GM23338 (cell line): ENCODE measurements at regions not wholly inside any gene's neighbourhood (a gene's known extent, or its start where the extent isn't known, plus 50 kb on each side); places are given as distances from the start of the nearest gene placed in this dataset.

ENCODE experiments used
- ATAC-seq: fragments of 200-7000 bp; cut with Tn5 transposase; 3 replicates; pipeline ENCODE4 v1.9.1; 2020
- DNase-seq: peaks from one replicate; pipeline ENCODE4 v3.0.0-alpha.2; 2015; ENCODE audit warnings: low spot score
- H2AFZ ChIP-seq: fragments of 200-600 bp; sonication (generic); 2 replicates; pipeline ENCODE4 v1.8.0; 2016; ENCODE audit warnings: antibody characterized with exemption, mild to moderate bottlenecking, moderate library complexity
- H3F3A ChIP-seq: fragments of 200-600 bp; sonication (generic); replicated peaks from 2 replicates; pipeline ENCODE4 v1.8.0; 2017; ENCODE audit warnings: antibody characterized with exemption, mixed run types, low read depth
- H3K27ac ChIP-seq: fragments of 200-600 bp; sonication (generic); 2 replicates; pipeline ENCODE4 v1.6.1; 2016; ENCODE audit warnings: low read depth
- H3K27me3 ChIP-seq: fragments of 200-600 bp; sonication (generic); 2 replicates; pipeline ENCODE4 v1.8.0; 2016; ENCODE audit warnings: mild to moderate bottlenecking, mixed run types, moderate library complexity; ENCODE audit not compliant: insufficient read depth
- H3K36me3 ChIP-seq: fragments of 200-600 bp; sonication (generic); 2 replicates; pipeline ENCODE4 v1.8.0; 2016; ENCODE audit warnings: mild to moderate bottlenecking; ENCODE audit not compliant: insufficient read depth
- H3K4me1 ChIP-seq: fragments of 200-600 bp; sonication (generic); 2 replicates; pipeline ENCODE4 v1.8.0; 2016; ENCODE audit warnings: mild to moderate bottlenecking, moderate library complexity; ENCODE audit not compliant: insufficient read depth
- H3K4me2 ChIP-seq: fragments of 200-600 bp; sonication (generic); 2 replicates; pipeline ENCODE4 v1.7.1; 2017; ENCODE audit warnings: mixed run types
- H3K4me3 ChIP-seq: fragments of 200-600 bp; sonication (generic); 2 replicates; pipeline ENCODE4 v1.6.1; 2016; ENCODE audit warnings: mixed run types
- H3K79me2 ChIP-seq: fragments of 200-600 bp; sonication (generic); replicated peaks from 2 replicates; pipeline ENCODE4 v1.8.0; 2017; ENCODE audit warnings: mild to moderate bottlenecking; ENCODE audit not compliant: insufficient read depth
- H3K9me2 ChIP-seq: fragments of 200-600 bp; sonication (generic); 2 replicates; pipeline ENCODE4 v1.8.0; 2017; ENCODE audit not compliant: insufficient read depth
- H4K20me1 ChIP-seq: fragments of 200-600 bp; sonication (generic); replicated peaks from 2 replicates; pipeline ENCODE4 v1.8.0; 2017; ENCODE audit warnings: mild to moderate bottlenecking; ENCODE audit not compliant: insufficient read depth
- H3K27ac Mint-ChIP-seq: 2 replicates; pipeline ENCODE4 v1.8.0; 2020; ENCODE audit warnings: inconsistent platforms, mild to moderate bottlenecking, moderate library complexity, mixed read lengths
- H3K27me3 Mint-ChIP-seq: 3 replicates; pipeline ENCODE4 v1.8.0; 2022; ENCODE audit warnings: low read depth, mild to moderate bottlenecking, moderate library complexity, mixed read lengths, inconsistent platforms; ENCODE audit not compliant: insufficient read depth, poor library complexity
- H3K36me3 Mint-ChIP-seq: 3 replicates; pipeline ENCODE4 v1.8.0; 2021; ENCODE audit warnings: low read depth, mild to moderate bottlenecking, inconsistent platforms, moderate library complexity, mixed read lengths
- H3K4me1 Mint-ChIP-seq: 3 replicates; pipeline ENCODE4 v1.8.0; 2020; ENCODE audit warnings: mild to moderate bottlenecking, inconsistent platforms, mixed read lengths
- H3K4me3 Mint-ChIP-seq: 3 replicates; pipeline ENCODE4 v1.8.0; 2021; ENCODE audit warnings: moderate library complexity, mild to moderate bottlenecking, inconsistent platforms, mixed read lengths
- H3K9me3 Mint-ChIP-seq: 3 replicates; pipeline ENCODE4 v1.8.0; 2020; ENCODE audit warnings: moderate library complexity, mild to moderate bottlenecking, inconsistent platforms, mixed read lengths
- CREB1 ChIP-seq: fragments of 250-450 bp; sonication (Bioruptor Pico); IDR thresholded peaks from 2 replicates; pipeline ENCODE4 v1.5.0; 2020; ENCODE audit warnings: low read depth, mild to moderate bottlenecking, moderate library complexity
- CTCF ChIP-seq, 2 experiments: fragments of 200-600 bp in 1 of 2; sonication (generic) in 1 of 2; conservative IDR thresholded peaks; 2 replicates each; pipeline versions ENCODE4 v1.5.1 to v1.6.1; 2016 to 2017; ENCODE audit warnings: antibody characterized with exemption in 2 of 2, low read depth in 2 of 2, mild to moderate bottlenecking in 2 of 2, moderate library complexity in 1 of 2
- ETS1 ChIP-seq: IDR thresholded peaks from 2 replicates; pipeline ENCODE4 v1.6.1; 2016; ENCODE audit warnings: antibody characterized with exemption
- EZH2 ChIP-seq: fragments of 200-600 bp; sonication (generic); IDR thresholded peaks from one replicate; pipeline ENCODE4 v1.8.0; 2017; ENCODE audit warnings: antibody characterized with exemption, mild to moderate bottlenecking, low read depth; ENCODE audit not compliant: unreplicated experiment
- EZH2phosphoT487 ChIP-seq: fragments of 200-600 bp; sonication (generic); IDR thresholded peaks from one replicate; pipeline ENCODE4 v1.8.1; 2018; ENCODE audit warnings: antibody characterized with exemption; ENCODE audit not compliant: unreplicated experiment
- NANOG ChIP-seq: IDR thresholded peaks from 2 replicates; pipeline ENCODE4 v1.6.1; 2016; ENCODE audit warnings: antibody characterized with exemption, borderline replicate concordance
- POLR2AphosphoS5 ChIP-seq: IDR thresholded peaks from 2 replicates; pipeline ENCODE4 v1.6.1; 2016; ENCODE audit warnings: antibody characterized with exemption, low read depth
- REST ChIP-seq: IDR thresholded peaks from one replicate; pipeline ENCODE4 v1.6.1; 2018; ENCODE audit warnings: antibody characterized with exemption; ENCODE audit not compliant: unreplicated experiment
- STAT1 ChIP-seq: IDR thresholded peaks from one replicate; pipeline ENCODE4 v1.6.1; 2016; ENCODE audit warnings: antibody characterized with exemption; ENCODE audit not compliant: unreplicated experiment
- ZNF331 ChIP-seq: fragments of 250-450 bp; sonication (Bioruptor Pico); IDR thresholded peaks from 2 replicates; pipeline ENCODE4 v1.5.0; 2020; ENCODE audit warnings: low read depth, mild to moderate bottlenecking, moderate library complexity
- ZNF462 ChIP-seq: fragments of 250-450 bp; sonication (Bioruptor Pico); IDR thresholded peaks from 2 replicates; pipeline ENCODE4 v1.5.0; 2020; ENCODE audit warnings: mild to moderate bottlenecking, moderate library complexity

- H3F3A ChIP-seq = no peaks in the 10 kb centered on the region
- no peak for TF ChIP-seq ZNF462 (CRISPR knock-in tag)
- TF ChIP-seq EZH2phosphoT487 = no peak
- TF ChIP-seq ETS1 = no peak
- TF ChIP-seq NANOG = no peak
- no peak for TF ChIP-seq ZNF331 (CRISPR knock-in tag)
- no peak for TF ChIP-seq POLR2AphosphoS5
- TF ChIP-seq STAT1 = no peak
- no peak for TF ChIP-seq CTCF (conservative IDR thresholded peaks at IDR 0.05; ENCODE audit: low read depth in 2 of 2)
- TF ChIP-seq CREB1 (CRISPR knock-in tag) = no peak
- no peak for TF ChIP-seq REST
- TF ChIP-seq EZH2 = no peak
- Mint-ChIP-seq H3K36me3 (peaks cover 32% of the 10 kb centered on the region), H3K27ac (no peak overlapping the region), H3K4me3 (no peak overlapping the region), H3K27me3 (peaks cover 5% of the 10 kb centered on the region), H3K4me1 (no peaks in the 10 kb centered on the region), H3K9me3 (peaks cover 97% of the 10 kb centered on the region)
- no peaks in the 10 kb centered on the region for H3K27me3 ChIP-seq
- H3K36me3 ChIP-seq = no peaks in the 10 kb centered on the region; the same call in 1 of the 2 replicates
- DNase-seq (no peak), ATAC-seq (no peak)
- no peak overlapping the region for H3K27ac ChIP-seq
- no peak overlapping the region for H3K4me3 ChIP-seq
- no peaks in the 10 kb centered on the region for H4K20me1 ChIP-seq
- no peaks in the 10 kb centered on the region for H3K9me2 ChIP-seq
- H3K4me1 ChIP-seq = no peaks in the 10 kb centered on the region
- no peak overlapping the region for H3K4me2 ChIP-seq
- H2AFZ ChIP-seq = no peak overlapping the region
- no peaks in the 10 kb centered on the region for H3K79me2 ChIP-seq
Observed at GRCh38 chr10:131371571-131371970, 60.0 kb upstream of the TCERG1L start.
